GM12891 (cell line): ENCODE measurements at regions not wholly inside any gene's neighbourhood (a gene's known extent, or its start where the extent isn't known, plus 50 kb on each side); places are given as distances from the start of the nearest gene placed in this dataset.

Source experiments
- DNase-seq: peaks from one replicate; pipeline ENCODE4 v3.0.0; 2011; ENCODE audit warnings: low spot score; ENCODE audit not compliant: insufficient read length
- FAIRE-seq: peaks from 2 replicates; lab custom pipeline; 2011; peaks lifted over from hg19 to GRCh38; lab: Jason Lieb, UNC
- PAX5 ChIP-seq: IDR thresholded peaks from 2 replicates; pipeline ENCODE4 v1.6.1; 2011; ENCODE audit warnings: low read length, moderate library complexity, mild to moderate bottlenecking; ENCODE audit not compliant: insufficient read depth, severe bottlenecking
- POLR2A ChIP-seq: IDR thresholded peaks from 2 replicates; pipeline ENCODE4 v1.6.1; 2011; ENCODE audit warnings: low read depth, low read length, control low read depth
- POLR2AphosphoS5 ChIP-seq: IDR thresholded peaks from 2 replicates; pipeline ENCODE4 v1.6.1; 2011; ENCODE audit warnings: low read depth, low read length, control low read depth
- POU2F2 ChIP-seq: IDR thresholded peaks from 2 replicates; pipeline ENCODE4 v1.6.1; 2011; ENCODE audit warnings: low read depth, mild to moderate bottlenecking, control low read depth, low read length, moderate library complexity
- SPI1 ChIP-seq: IDR thresholded peaks from 2 replicates; pipeline ENCODE4 v1.6.1; 2011; ENCODE audit warnings: low read depth, low read length, control low read depth
- TAF1 ChIP-seq: IDR thresholded peaks from 2 replicates; pipeline ENCODE4 v1.6.1; 2011; ENCODE audit warnings: low read depth, low read length, control low read depth

GRCh38 chr1:82099170-82099569, 298.4 kb downstream of the ADGRL2 start:
- TF ChIP-seq POLR2AphosphoS5 = no peak
- TF ChIP-seq PAX5 = no peak
- DNase-seq = no peak
- FAIRE-seq = no peak

DNA sequence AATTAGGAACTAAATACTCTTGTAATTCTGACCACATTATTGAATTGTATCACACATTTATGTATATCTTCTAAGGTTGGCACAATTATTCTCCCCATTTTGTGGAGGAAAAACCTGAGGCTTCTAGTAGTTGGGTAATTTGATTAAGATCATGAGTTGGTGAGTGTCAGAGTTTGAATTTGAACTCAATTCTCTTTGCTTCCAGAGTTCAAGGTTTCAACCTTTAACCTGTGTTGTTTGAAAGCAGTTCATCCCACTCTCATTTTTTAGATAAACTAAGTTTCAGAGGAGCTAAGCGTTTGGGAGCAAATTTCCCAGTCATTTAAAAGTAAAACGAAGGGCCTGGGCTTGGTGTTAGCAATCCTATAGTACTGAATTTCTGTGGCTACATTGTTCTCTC, 293.4 kb downstream of the ADGRL2 start:
- FAIRE-seq = no peak
- TF ChIP-seq PAX5 (no peak), TAF1 (no peak), SPI1 (no peak), POU2F2 (no peak)
- no peak for DNase-seq

- DNase-seq (no peak), FAIRE-seq (no peak)
- TF ChIP-seq POLR2AphosphoS5 = no peak
- TF ChIP-seq TAF1 = no peak
- no peak for TF ChIP-seq PAX5
- TF ChIP-seq POLR2A = no peak
- no peak for TF ChIP-seq POU2F2
- TF ChIP-seq SPI1 = no peak
These were observed 291.0 kb downstream of the ADGRL2 start for GRCh38 chr1:82091729-82092128.

DNA sequence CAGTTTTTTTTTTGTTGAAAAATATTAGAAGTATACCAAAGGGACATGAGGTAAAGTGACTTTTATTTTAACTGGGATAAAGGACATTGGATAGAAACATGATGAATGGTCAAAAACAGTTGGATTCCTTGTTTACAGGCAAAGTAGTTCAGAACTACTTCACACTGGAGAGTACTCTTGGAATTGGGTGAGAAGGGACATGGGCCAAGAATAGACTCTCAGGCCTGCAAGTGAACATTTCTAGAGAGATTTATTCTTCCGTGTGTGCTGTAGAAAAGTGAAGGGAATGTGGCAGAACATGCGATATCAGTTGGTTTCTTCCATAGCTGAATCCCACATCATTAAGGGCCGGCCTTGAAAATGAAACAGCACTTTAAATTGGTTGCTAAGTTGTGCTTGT, 290.5 kb downstream of the ADGRL2 start:
- no peak for FAIRE-seq
- DNase-seq = no peak
- TF ChIP-seq SPI1 = no peak
- TF ChIP-seq PAX5 = no peak
- TF ChIP-seq TAF1 = no peak
- TF ChIP-seq POLR2A = no peak
- TF ChIP-seq POLR2AphosphoS5 = no peak
- no peak for TF ChIP-seq POU2F2

- FAIRE-seq (no peak), DNase-seq (no peak)
- TF ChIP-seq SPI1 (no peak), POLR2AphosphoS5 (no peak), TAF1 (no peak), POLR2A (no peak)
These were observed 289.4 kb downstream of the ADGRL2 start for GRCh38 chr1:82090104-82090503.

DNA sequence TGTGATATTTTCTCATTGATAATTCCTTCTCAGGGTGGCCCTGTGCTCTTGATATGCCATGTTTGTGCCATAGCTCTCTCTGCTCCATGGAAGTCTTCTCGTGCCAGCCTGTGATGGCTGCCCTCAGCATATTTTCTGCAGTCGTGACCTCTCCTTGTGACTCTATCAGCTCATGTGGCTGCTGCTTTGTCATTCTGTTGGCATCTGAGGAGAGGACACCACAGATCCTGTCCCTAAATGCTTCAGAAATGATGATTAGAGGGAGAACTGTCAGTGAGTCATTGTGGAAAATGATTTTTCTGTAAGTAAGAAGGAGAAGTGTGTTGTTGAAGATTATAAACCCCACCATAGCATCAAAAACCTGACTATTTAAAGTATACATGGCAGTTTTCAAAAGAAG, 286.0 kb downstream of the ADGRL2 start:
- no peak for TF ChIP-seq PAX5
- no peak for TF ChIP-seq TAF1
- no peak for TF ChIP-seq SPI1
- TF ChIP-seq POU2F2 = no peak
- no peak for TF ChIP-seq POLR2A
- no peak for TF ChIP-seq POLR2AphosphoS5
- DNase-seq = no peak
- FAIRE-seq = no peak

- no peak for FAIRE-seq
These were observed 278.9 kb downstream of the ADGRL2 start for GRCh38 chr1:82079607-82080006.

DNA sequence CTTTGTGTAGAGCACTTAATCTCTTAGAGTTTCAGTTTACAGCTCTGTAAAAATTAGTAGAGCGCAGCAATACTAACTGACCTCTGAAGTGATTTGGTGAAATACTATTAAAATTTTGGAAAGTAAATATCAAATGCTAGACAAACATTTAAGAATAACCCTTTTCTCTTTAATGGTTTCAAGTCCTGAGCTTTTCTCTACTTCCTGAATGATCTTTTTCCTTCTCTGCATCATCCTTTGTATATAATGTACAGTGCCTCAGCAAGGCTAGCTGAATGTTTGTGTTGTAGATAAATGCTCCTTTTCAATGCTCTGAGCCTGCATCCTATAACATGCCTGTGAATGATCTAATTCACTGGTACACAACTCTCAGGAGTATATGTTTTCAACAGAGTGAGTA, 272.9 kb downstream of the ADGRL2 start:
- DNase-seq (no peak), FAIRE-seq (no peak)

More at GRCh38 chr1:82079607-82080006, 278.9 kb downstream of the ADGRL2 start:
- no peak for DNase-seq
- TF ChIP-seq POLR2AphosphoS5 (no peak), PAX5 (no peak), POU2F2 (no peak), POLR2A (no peak), SPI1 (no peak), TAF1 (no peak)

GRCh38 chr1:82073071-82073470, 272.3 kb downstream of the ADGRL2 start:
- DNase-seq (no peak), FAIRE-seq (no peak)
- TF ChIP-seq POLR2A = no peak
- TF ChIP-seq PAX5 = no peak
- TF ChIP-seq SPI1 = no peak
- TF ChIP-seq POU2F2 = no peak
- no peak for TF ChIP-seq TAF1
- no peak for TF ChIP-seq POLR2AphosphoS5

More for the DNA sequence above, 272.9 kb downstream of the ADGRL2 start:
- TF ChIP-seq TAF1 = no peak
- no peak for TF ChIP-seq PAX5
- TF ChIP-seq SPI1 = no peak
- no peak for TF ChIP-seq POLR2A
- no peak for TF ChIP-seq POU2F2
- no peak for TF ChIP-seq POLR2AphosphoS5

GRCh38 chr1:82065916-82066315, 265.2 kb downstream of the ADGRL2 start:
- DNase-seq (no peak), FAIRE-seq (no peak)
- TF ChIP-seq POLR2A (no peak), SPI1 (no peak), PAX5 (no peak), TAF1 (no peak), POU2F2 (no peak), POLR2AphosphoS5 (no peak)

GRCh38 chr1:82064691-82065090, 264.0 kb downstream of the ADGRL2 start:
- DNase-seq = no peak
- no peak for FAIRE-seq
- TF ChIP-seq POU2F2 (no peak), SPI1 (no peak), TAF1 (no peak)

DNA sequence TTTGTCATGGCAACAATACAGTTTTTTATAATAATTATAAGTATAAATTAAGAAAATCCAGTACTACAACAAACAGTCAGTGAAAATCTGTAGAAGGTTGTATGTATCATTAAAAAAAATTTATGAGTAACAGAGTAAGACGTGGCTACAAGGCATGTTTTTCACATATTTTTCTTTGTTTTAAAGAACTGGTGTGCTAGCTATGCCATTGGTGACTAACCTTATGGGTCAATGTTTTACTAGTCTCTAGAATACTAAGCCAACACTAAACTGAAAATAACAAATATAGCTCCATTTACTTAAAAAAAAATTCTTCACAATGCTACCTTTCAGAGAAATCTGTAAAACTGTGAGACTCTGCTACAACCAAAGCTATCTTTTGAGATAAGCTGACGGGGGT, 261.5 kb downstream of the ADGRL2 start:
- DNase-seq (no peak), FAIRE-seq (no peak)
- TF ChIP-seq PAX5 (no peak), SPI1 (no peak), POLR2AphosphoS5 (no peak), POLR2A (no peak), TAF1 (no peak), POU2F2 (no peak)
